ENCODE measurements at regions not wholly inside any gene's neighbourhood (a gene's known extent, or its start where the extent isn't known, plus 50 kb on each side); places are given as distances from the start of the nearest gene placed in this dataset.

- no peak for TF ChIP-seq ZNF8 (CRISPR knock-in tag; IDR thresholded peaks at IDR 0.05)
- no peak for TF ChIP-seq OSR1 (CRISPR knock-in tag; IDR thresholded peaks at IDR 0.05)
- TF ChIP-seq ARNTL (CRISPR knock-in tag; IDR thresholded peaks at IDR 0.05; ENCODE audit: borderline replicate concordance, low read depth): no peak
- TF ChIP-seq, protein P1, sequence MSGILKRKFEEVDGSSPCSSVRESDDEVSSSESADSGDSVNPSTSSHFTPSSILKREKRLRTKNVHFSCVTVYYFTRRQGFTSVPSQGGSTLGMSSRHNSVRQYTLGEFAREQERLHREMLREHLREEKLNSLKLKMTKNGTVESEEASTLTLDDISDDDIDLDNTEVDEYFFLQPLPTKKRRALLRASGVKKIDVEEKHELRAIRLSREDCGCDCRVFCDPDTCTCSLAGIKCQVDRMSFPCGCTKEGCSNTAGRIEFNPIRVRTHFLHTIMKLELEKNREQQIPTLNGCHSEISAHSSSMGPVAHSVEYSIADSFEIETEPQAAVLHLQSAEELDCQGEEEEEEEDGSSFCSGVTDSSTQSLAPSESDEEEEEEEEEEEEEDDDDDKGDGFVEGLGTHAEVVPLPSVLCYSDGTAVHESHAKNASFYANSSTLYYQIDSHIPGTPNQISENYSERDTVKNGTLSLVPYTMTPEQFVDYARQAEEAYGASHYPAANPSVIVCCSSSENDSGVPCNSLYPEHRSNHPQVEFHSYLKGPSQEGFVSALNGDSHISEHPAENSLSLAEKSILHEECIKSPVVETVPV (CRISPR knock-in tag; IDR thresholded peaks at IDR 0.05): no peak
- no peak for TF ChIP-seq PPARA (CRISPR knock-in tag; IDR thresholded peaks at IDR 0.05; ENCODE audit: borderline replicate concordance)
- no peak for TF ChIP-seq RARB (CRISPR knock-in tag; IDR thresholded peaks at IDR 0.05)
- no peak for TF ChIP-seq GLIS3 (CRISPR knock-in tag; IDR thresholded peaks at IDR 0.05)
- no peak for TF ChIP-seq TCF4 (CRISPR knock-in tag; IDR thresholded peaks at IDR 0.05; ENCODE audit: borderline replicate concordance)
- no peak for TF ChIP-seq ESRRG (CRISPR knock-in tag; IDR thresholded peaks at IDR 0.05)
- TF ChIP-seq PATZ1 (CRISPR knock-in tag; IDR thresholded peaks at IDR 0.05; ENCODE audit: borderline replicate concordance): no peak
- TF ChIP-seq CREB5 (CRISPR knock-in tag; IDR thresholded peaks at IDR 0.05; ENCODE audit: low read depth): no peak
- no peak for TF ChIP-seq ZFP30 (CRISPR knock-in tag; IDR thresholded peaks at IDR 0.05)
Observed at GRCh38 chr18:24669015-24669414, 208.6 kb downstream of the HRH4 start.

Measured in SK-N-SH treated with all-trans-retinoic acid at 6 μM for 48 hours (cell line).